ENCODE measurements at regions not wholly inside any gene's neighbourhood (a gene's known extent, or its start where the extent isn't known, plus 50 kb on each side); places are given as distances from the start of the nearest gene placed in this dataset.

DNA sequence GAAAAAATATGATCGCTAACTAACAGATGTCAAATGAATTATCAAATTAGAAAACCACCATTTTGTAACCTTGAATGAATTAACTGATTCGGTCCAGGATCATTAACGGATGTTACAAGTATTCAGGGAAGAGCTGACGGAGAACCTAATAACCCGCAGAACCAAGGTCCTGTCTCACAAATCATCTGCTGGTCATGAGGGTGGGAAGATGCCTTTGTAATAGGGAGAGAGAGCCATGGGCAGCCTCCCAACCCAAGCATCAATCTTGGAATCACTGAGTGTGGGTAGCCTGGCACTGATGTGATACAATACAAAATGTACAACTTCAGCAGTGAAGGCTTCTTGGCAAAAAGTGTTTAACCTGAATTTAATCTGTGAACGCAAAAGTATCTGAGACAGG, 89.6 kb upstream of the CLDN14 start:
- TF ChIP-seq EZH2phosphoT487 (IDR thresholded peaks at IDR 0.05; ENCODE audit: unreplicated experiment) (no peak), POLR2AphosphoS5 (IDR thresholded peaks at IDR 0.05; ENCODE audit: low read depth) (no peak), EZH2 (IDR thresholded peaks at IDR 0.05; ENCODE audit: low read depth, unreplicated experiment) (no peak), ZNF331 (CRISPR knock-in tag; IDR thresholded peaks at IDR 0.05; ENCODE audit: low read depth) (no peak), NANOG (IDR thresholded peaks at IDR 0.05; ENCODE audit: borderline replicate concordance) (no peak), CREB1 (CRISPR knock-in tag; IDR thresholded peaks at IDR 0.05; ENCODE audit: low read depth) (no peak), JUNB (IDR thresholded peaks at IDR 0.05; ENCODE audit: unreplicated experiment) (no peak), STAT1 (IDR thresholded peaks at IDR 0.05; ENCODE audit: unreplicated experiment) (no peak)
- TF ChIP-seq, protein P1, sequence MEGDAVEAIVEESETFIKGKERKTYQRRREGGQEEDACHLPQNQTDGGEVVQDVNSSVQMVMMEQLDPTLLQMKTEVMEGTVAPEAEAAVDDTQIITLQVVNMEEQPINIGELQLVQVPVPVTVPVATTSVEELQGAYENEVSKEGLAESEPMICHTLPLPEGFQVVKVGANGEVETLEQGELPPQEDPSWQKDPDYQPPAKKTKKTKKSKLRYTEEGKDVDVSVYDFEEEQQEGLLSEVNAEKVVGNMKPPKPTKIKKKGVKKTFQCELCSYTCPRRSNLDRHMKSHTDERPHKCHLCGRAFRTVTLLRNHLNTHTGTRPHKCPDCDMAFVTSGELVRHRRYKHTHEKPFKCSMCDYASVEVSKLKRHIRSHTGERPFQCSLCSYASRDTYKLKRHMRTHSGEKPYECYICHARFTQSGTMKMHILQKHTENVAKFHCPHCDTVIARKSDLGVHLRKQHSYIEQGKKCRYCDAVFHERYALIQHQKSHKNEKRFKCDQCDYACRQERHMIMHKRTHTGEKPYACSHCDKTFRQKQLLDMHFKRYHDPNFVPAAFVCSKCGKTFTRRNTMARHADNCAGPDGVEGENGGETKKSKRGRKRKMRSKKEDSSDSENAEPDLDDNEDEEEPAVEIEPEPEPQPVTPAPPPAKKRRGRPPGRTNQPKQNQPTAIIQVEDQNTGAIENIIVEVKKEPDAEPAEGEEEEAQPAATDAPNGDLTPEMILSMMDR (conservative IDR thresholded peaks at IDR 0.05; ENCODE audit: low read depth in 2 of 2): no peak
- TF ChIP-seq, protein P2, sequence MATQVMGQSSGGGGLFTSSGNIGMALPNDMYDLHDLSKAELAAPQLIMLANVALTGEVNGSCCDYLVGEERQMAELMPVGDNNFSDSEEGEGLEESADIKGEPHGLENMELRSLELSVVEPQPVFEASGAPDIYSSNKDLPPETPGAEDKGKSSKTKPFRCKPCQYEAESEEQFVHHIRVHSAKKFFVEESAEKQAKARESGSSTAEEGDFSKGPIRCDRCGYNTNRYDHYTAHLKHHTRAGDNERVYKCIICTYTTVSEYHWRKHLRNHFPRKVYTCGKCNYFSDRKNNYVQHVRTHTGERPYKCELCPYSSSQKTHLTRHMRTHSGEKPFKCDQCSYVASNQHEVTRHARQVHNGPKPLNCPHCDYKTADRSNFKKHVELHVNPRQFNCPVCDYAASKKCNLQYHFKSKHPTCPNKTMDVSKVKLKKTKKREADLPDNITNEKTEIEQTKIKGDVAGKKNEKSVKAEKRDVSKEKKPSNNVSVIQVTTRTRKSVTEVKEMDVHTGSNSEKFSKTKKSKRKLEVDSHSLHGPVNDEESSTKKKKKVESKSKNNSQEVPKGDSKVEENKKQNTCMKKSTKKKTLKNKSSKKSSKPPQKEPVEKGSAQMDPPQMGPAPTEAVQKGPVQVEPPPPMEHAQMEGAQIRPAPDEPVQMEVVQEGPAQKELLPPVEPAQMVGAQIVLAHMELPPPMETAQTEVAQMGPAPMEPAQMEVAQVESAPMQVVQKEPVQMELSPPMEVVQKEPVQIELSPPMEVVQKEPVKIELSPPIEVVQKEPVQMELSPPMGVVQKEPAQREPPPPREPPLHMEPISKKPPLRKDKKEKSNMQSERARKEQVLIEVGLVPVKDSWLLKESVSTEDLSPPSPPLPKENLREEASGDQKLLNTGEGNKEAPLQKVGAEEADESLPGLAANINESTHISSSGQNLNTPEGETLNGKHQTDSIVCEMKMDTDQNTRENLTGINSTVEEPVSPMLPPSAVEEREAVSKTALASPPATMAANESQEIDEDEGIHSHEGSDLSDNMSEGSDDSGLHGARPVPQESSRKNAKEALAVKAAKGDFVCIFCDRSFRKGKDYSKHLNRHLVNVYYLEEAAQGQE (IDR thresholded peaks at IDR 0.05; ENCODE audit: unreplicated experiment): no peak
- TF ChIP-seq, protein P3, sequence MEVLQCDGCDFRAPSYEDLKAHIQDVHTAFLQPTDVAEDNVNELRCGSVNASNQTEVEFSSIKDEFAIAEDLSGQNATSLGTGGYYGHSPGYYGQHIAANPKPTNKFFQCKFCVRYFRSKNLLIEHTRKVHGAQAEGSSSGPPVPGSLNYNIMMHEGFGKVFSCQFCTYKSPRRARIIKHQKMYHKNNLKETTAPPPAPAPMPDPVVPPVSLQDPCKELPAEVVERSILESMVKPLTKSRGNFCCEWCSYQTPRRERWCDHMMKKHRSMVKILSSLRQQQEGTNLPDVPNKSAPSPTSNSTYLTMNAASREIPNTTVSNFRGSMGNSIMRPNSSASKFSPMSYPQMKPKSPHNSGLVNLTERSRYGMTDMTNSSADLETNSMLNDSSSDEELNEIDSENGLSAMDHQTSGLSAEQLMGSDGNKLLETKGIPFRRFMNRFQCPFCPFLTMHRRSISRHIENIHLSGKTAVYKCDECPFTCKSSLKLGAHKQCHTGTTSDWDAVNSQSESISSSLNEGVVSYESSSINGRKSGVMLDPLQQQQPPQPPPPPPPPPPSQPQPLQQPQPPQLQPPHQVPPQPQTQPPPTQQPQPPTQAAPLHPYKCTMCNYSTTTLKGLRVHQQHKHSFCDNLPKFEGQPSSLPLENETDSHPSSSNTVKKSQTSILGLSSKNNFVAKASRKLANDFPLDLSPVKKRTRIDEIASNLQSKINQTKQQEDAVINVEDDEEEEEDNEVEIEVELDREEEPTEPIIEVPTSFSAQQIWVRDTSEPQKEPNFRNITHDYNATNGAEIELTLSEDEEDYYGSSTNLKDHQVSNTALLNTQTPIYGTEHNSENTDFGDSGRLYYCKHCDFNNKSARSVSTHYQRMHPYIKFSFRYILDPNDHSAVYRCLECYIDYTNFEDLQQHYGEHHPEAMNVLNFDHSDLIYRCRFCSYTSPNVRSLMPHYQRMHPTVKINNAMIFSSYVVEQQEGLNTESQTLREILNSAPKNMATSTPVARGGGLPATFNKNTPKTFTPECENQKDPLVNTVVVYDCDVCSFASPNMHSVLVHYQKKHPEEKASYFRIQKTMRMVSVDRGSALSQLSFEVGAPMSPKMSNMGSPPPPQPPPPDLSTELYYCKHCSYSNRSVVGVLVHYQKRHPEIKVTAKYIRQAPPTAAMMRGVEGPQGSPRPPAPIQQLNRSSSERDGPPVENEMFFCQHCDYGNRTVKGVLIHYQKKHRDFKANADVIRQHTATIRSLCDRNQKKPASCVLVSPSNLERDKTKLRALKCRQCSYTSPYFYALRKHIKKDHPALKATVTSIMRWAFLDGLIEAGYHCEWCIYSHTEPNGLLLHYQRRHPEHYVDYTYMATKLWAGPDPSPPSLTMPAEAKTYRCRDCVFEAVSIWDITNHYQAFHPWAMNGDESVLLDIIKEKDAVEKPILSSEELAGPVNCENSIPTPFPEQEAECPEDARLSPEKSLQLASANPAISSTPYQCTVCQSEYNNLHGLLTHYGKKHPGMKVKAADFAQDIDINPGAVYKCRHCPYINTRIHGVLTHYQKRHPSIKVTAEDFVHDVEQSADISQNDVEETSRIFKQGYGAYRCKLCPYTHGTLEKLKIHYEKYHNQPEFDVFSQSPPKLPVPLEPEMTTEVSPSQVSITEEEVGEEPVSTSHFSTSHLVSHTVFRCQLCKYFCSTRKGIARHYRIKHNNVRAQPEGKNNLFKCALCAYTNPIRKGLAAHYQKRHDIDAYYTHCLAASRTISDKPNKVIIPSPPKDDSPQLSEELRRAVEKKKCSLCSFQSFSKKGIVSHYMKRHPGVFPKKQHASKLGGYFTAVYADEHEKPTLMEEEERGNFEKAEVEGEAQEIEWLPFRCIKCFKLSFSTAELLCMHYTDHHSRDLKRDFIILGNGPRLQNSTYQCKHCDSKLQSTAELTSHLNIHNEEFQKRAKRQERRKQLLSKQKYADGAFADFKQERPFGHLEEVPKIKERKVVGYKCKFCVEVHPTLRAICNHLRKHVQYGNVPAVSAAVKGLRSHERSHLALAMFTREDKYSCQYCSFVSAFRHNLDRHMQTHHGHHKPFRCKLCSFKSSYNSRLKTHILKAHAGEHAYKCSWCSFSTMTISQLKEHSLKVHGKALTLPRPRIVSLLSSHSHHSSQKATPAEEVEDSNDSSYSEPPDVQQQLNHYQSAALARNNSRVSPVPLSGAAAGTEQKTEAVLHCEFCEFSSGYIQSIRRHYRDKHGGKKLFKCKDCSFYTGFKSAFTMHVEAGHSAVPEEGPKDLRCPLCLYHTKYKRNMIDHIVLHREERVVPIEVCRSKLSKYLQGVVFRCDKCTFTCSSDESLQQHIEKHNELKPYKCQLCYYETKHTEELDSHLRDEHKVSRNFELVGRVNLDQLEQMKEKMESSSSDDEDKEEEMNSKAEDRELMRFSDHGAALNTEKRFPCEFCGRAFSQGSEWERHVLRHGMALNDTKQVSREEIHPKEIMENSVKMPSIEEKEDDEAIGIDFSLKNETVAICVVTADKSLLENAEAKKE (CRISPR knock-in tag; IDR thresholded peaks at IDR 0.05): no peak
